ENCODE measurements at regions not wholly inside any gene's neighbourhood (a gene's known extent, or its start where the extent isn't known, plus 50 kb on each side); places are given as distances from the start of the nearest gene placed in this dataset.
A peak's percentile ranks its signal among the peaks of the same experiment; 100 is the strongest.

- H3K36me3 ChIP-seq (ENCODE audit: control insufficient read depth, insufficient read depth, low read length): 0 out of 2 replicates have a peak, but pooled peaks cover 2% of the 10 kb centered on the region
- H4K8ac ChIP-seq (ENCODE audit: low read depth in 2 of 2, low read length in 2 of 2): no peak overlapping the region
- H3K18ac ChIP-seq (ENCODE audit: low read depth, low read length): no peak overlapping the region
- ChIA-PET CTCF (no interaction called here), POLR2A (ENCODE audit: unreplicated experiment) (no interaction called here)
- no peak overlapping the region for H2BK5ac ChIP-seq (ENCODE audit: low read depth, low read length, poor library complexity, severe bottlenecking)
- peaks cover 2% of the 10 kb centered on the region; the same call in 1 of the 2 replicates for H3K4me1 ChIP-seq (ENCODE audit: control insufficient read depth, insufficient read depth, low read length)
- H2BK20ac ChIP-seq (ENCODE audit: low read depth, low read length): no peak overlapping the region
- H3K9ac ChIP-seq (ENCODE audit: low read depth, low read length): no peak overlapping the region
- H3K4me2 ChIP-seq (ENCODE audit: low read depth, low read length): no peak overlapping the region
- no peak overlapping the region for H2BK120ac ChIP-seq (ENCODE audit: low read depth, low read length)
- DNase-seq (no peak), ATAC-seq (ENCODE audit: low read depth) (no peak)
- dilution Hi-C loops (cut with HindIII; ENCODE audit: low sequenced_read_pairs, unreplicated experiment): no loop called here
- no peak overlapping the region for H2BK15ac ChIP-seq (ENCODE audit: low read depth, low read length)
- H2AK9ac ChIP-seq (replicated peaks; ENCODE audit: low read depth, low read length, poor library complexity): no peak overlapping the region
- no peak overlapping the region for H3K23ac ChIP-seq (ENCODE audit: low read depth, low read length)
- H3K4ac ChIP-seq (ENCODE audit: low read depth, low read length): no peak overlapping the region
- H3K9me3 ChIP-seq (ENCODE audit: control insufficient read depth, insufficient read depth, low read length): no peaks in the 10 kb centered on the region
- H3K79me1 ChIP-seq (ENCODE audit: low read depth in 1 of 2, low read length in 2 of 2): no peaks in the 10 kb centered on the region
- H4K91ac ChIP-seq (ENCODE audit: insufficient read depth, low read depth, low read length): no peak overlapping the region
- H3K4me3 ChIP-seq (ENCODE audit: insufficient read depth, low read depth, low read length): no peak overlapping the region
- no peaks in the 10 kb centered on the region for H3K9me1 ChIP-seq (ENCODE audit: insufficient read depth, low read length)
- intact Hi-C loops (cut with micrococcal nuclease): no loop called here
- no TSS peak for BruUV-seq (replicated peaks)
- no peak overlapping the region for H3K56ac ChIP-seq (ENCODE audit: extremely low read depth, insufficient read depth, low read length)
- H4K20me1 ChIP-seq (ENCODE audit: insufficient read depth, low read length): no peaks in the 10 kb centered on the region
- in situ Hi-C loops (cut with MboI; ENCODE audit: low sequenced_read_pairs): no loop called here
- H2AK5ac ChIP-seq (ENCODE audit: low read depth, low read length): peak overlapping the region; percentile 73; the same call in 1 of the 2 replicates
- no peak overlapping the region for H3K27ac ChIP-seq (ENCODE audit: insufficient read depth, low read length)
- no peaks in the 10 kb centered on the region for H3K27me3 ChIP-seq (ENCODE audit: control insufficient read depth, insufficient read depth, low read length)
- H3K14ac ChIP-seq (replicated peaks; ENCODE audit: low read depth, low read length): no peak overlapping the region
- H2AFZ ChIP-seq (replicated peaks; ENCODE audit: low read length, poor library complexity): no peak overlapping the region
- WGBS, 2 experiments (ENCODE audit: extremely low coverage in 2 of 2, insufficient read length in 1 of 2): 100% methylated on average over 1 of the region's 8 CpGs; no CpG with 5 or more reads in 1 of the 2 experiments
- TF ChIP-seq POLR2A (IDR thresholded peaks at IDR 0.05; ENCODE audit: low read depth, low read length) (no peak), CTCF (conservative IDR thresholded peaks at IDR 0.05; ENCODE audit: low read depth, low read length) (no peak), SMC3 (IDR thresholded peaks at IDR 0.05; ENCODE audit: low read depth, low read length) (no peak), BHLHE40 (IDR thresholded peaks at IDR 0.05; ENCODE audit: low read depth, low read length) (no peak), CEBPB (IDR thresholded peaks at IDR 0.05; ENCODE audit: low read depth, low read length) (no peak)
- TF ChIP-seq, protein P1, sequence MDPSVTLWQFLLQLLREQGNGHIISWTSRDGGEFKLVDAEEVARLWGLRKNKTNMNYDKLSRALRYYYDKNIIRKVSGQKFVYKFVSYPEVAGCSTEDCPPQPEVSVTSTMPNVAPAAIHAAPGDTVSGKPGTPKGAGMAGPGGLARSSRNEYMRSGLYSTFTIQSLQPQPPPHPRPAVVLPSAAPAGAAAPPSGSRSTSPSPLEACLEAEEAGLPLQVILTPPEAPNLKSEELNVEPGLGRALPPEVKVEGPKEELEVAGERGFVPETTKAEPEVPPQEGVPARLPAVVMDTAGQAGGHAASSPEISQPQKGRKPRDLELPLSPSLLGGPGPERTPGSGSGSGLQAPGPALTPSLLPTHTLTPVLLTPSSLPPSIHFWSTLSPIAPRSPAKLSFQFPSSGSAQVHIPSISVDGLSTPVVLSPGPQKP (IDR thresholded peaks at IDR 0.05; ENCODE audit: borderline replicate concordance, low read depth, low read length): no peak
- no peak overlapping the region; the same call in 1 of the 2 replicates for H4K5ac ChIP-seq (ENCODE audit: low read depth, low read length)
These were observed 140.0 kb downstream of the LAT start for GRCh38 chr16:29124828-29125227.

Measured in IMR-90 (cell line).